ENCODE measurements at regions not wholly inside any gene's neighbourhood (a gene's known extent, or its start where the extent isn't known, plus 50 kb on each side); places are given as distances from the start of the nearest gene placed in this dataset.

DNA sequence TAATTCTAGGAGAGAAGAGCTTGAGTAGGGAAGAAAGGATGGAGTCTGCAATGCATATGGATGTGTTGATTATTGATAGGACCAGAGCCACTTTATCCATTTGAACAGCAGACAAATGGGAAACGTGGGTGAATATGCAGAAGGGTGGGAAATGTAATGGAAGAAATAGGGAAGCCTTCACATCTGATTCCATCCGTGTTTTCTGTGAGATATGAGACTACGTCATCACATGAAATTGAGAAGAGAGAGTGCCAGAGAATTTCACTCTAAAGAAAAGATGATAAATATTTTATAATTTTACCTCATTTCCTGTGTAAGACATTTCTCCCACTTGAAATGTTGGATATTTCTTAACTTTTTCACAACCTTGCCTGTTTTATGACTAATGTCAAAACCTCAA, 788.4 kb upstream of the FAM98A start:
- DNase-seq (ENCODE audit: low spot score), result no peak
- no peaks in the 10 kb centered on the region for H3K36me3 Mint-ChIP-seq
- peaks cover 7% of the 10 kb centered on the region for H3K9me3 Mint-ChIP-seq
- peaks cover 5% of the 10 kb centered on the region for H3K4me1 Mint-ChIP-seq
- POLR2A ChIA-PET, result no interaction called here
- no peak for ATAC-seq
- H3K4me3 Mint-ChIP-seq, result no peak overlapping the region
- CTCF ChIA-PET, result no interaction called here
- no peak overlapping the region for H3K27ac Mint-ChIP-seq
- no peaks in the 10 kb centered on the region for H3K27me3 Mint-ChIP-seq (ENCODE audit: low read depth)
- TF ChIP-seq, protein P1, sequence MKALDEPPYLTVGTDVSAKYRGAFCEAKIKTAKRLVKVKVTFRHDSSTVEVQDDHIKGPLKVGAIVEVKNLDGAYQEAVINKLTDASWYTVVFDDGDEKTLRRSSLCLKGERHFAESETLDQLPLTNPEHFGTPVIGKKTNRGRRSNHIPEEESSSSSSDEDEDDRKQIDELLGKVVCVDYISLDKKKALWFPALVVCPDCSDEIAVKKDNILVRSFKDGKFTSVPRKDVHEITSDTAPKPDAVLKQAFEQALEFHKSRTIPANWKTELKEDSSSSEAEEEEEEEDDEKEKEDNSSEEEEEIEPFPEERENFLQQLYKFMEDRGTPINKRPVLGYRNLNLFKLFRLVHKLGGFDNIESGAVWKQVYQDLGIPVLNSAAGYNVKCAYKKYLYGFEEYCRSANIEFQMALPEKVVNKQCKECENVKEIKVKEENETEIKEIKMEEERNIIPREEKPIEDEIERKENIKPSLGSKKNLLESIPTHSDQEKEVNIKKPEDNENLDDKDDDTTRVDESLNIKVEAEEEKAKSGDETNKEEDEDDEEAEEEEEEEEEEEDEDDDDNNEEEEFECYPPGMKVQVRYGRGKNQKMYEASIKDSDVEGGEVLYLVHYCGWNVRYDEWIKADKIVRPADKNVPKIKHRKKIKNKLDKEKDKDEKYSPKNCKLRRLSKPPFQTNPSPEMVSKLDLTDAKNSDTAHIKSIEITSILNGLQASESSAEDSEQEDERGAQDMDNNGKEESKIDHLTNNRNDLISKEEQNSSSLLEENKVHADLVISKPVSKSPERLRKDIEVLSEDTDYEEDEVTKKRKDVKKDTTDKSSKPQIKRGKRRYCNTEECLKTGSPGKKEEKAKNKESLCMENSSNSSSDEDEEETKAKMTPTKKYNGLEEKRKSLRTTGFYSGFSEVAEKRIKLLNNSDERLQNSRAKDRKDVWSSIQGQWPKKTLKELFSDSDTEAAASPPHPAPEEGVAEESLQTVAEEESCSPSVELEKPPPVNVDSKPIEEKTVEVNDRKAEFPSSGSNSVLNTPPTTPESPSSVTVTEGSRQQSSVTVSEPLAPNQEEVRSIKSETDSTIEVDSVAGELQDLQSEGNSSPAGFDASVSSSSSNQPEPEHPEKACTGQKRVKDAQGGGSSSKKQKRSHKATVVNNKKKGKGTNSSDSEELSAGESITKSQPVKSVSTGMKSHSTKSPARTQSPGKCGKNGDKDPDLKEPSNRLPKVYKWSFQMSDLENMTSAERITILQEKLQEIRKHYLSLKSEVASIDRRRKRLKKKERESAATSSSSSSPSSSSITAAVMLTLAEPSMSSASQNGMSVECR (CRISPR knock-in tag; IDR thresholded peaks at IDR 0.05; ENCODE audit: borderline replicate concordance), result no peak
- TF ChIP-seq, protein P2, sequence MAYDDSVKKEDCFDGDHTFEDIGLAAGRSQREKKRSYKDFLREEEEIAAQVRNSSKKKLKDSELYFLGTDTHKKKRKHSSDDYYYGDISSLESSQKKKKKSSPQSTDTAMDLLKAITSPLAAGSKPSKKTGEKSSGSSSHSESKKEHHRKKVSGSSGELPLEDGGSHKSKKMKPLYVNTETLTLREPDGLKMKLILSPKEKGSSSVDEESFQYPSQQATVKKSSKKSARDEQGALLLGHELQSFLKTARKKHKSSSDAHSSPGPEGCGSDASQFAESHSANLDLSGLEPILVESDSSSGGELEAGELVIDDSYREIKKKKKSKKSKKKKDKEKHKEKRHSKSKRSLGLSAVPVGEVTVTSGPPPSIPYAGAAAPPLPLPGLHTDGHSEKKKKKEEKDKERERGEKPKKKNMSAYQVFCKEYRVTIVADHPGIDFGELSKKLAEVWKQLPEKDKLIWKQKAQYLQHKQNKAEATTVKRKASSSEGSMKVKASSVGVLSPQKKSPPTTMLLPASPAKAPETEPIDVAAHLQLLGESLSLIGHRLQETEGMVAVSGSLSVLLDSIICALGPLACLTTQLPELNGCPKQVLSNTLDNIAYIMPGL (CRISPR knock-in tag; IDR thresholded peaks at IDR 0.05), result no peak
- TF ChIP-seq GTF2I (CRISPR knock-in tag; conservative IDR thresholded peaks at IDR 0.05) (no peak), TP53 (CRISPR knock-in tag; IDR thresholded peaks at IDR 0.05) (no peak), ZNF263 (CRISPR knock-in tag; IDR thresholded peaks at IDR 0.05; ENCODE audit: low read depth) (no peak), IRF2 (CRISPR knock-in tag; IDR thresholded peaks at IDR 0.05; ENCODE audit: borderline replicate concordance, low read depth) (no peak), EMX1 (CRISPR knock-in tag; IDR thresholded peaks at IDR 0.05) (no peak), GABPB1 (CRISPR knock-in tag; IDR thresholded peaks at IDR 0.05) (no peak), GRHL2 (CRISPR knock-in tag; IDR thresholded peaks at IDR 0.05; ENCODE audit: insufficient replicate concordance, severe bottlenecking) (no peak)
- TF ChIP-seq, protein P3, sequence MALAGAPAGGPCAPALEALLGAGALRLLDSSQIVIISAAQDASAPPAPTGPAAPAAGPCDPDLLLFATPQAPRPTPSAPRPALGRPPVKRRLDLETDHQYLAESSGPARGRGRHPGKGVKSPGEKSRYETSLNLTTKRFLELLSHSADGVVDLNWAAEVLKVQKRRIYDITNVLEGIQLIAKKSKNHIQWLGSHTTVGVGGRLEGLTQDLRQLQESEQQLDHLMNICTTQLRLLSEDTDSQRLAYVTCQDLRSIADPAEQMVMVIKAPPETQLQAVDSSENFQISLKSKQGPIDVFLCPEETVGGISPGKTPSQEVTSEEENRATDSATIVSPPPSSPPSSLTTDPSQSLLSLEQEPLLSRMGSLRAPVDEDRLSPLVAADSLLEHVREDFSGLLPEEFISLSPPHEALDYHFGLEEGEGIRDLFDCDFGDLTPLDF (CRISPR knock-in tag; IDR thresholded peaks at IDR 0.05), result no peak
- TF ChIP-seq, protein P4, sequence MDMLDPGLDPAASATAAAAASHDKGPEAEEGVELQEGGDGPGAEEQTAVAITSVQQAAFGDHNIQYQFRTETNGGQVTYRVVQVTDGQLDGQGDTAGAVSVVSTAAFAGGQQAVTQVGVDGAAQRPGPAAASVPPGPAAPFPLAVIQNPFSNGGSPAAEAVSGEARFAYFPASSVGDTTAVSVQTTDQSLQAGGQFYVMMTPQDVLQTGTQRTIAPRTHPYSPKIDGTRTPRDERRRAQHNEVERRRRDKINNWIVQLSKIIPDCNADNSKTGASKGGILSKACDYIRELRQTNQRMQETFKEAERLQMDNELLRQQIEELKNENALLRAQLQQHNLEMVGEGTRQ (CRISPR knock-in tag; IDR thresholded peaks at IDR 0.05), result no peak
- TF ChIP-seq, protein P5, sequence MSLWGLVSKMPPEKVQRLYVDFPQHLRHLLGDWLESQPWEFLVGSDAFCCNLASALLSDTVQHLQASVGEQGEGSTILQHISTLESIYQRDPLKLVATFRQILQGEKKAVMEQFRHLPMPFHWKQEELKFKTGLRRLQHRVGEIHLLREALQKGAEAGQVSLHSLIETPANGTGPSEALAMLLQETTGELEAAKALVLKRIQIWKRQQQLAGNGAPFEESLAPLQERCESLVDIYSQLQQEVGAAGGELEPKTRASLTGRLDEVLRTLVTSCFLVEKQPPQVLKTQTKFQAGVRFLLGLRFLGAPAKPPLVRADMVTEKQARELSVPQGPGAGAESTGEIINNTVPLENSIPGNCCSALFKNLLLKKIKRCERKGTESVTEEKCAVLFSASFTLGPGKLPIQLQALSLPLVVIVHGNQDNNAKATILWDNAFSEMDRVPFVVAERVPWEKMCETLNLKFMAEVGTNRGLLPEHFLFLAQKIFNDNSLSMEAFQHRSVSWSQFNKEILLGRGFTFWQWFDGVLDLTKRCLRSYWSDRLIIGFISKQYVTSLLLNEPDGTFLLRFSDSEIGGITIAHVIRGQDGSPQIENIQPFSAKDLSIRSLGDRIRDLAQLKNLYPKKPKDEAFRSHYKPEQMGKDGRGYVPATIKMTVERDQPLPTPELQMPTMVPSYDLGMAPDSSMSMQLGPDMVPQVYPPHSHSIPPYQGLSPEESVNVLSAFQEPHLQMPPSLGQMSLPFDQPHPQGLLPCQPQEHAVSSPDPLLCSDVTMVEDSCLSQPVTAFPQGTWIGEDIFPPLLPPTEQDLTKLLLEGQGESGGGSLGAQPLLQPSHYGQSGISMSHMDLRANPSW (CRISPR knock-in tag; conservative IDR thresholded peaks at IDR 0.05; ENCODE audit: low read depth), result no peak
- TF ChIP-seq, protein P6, sequence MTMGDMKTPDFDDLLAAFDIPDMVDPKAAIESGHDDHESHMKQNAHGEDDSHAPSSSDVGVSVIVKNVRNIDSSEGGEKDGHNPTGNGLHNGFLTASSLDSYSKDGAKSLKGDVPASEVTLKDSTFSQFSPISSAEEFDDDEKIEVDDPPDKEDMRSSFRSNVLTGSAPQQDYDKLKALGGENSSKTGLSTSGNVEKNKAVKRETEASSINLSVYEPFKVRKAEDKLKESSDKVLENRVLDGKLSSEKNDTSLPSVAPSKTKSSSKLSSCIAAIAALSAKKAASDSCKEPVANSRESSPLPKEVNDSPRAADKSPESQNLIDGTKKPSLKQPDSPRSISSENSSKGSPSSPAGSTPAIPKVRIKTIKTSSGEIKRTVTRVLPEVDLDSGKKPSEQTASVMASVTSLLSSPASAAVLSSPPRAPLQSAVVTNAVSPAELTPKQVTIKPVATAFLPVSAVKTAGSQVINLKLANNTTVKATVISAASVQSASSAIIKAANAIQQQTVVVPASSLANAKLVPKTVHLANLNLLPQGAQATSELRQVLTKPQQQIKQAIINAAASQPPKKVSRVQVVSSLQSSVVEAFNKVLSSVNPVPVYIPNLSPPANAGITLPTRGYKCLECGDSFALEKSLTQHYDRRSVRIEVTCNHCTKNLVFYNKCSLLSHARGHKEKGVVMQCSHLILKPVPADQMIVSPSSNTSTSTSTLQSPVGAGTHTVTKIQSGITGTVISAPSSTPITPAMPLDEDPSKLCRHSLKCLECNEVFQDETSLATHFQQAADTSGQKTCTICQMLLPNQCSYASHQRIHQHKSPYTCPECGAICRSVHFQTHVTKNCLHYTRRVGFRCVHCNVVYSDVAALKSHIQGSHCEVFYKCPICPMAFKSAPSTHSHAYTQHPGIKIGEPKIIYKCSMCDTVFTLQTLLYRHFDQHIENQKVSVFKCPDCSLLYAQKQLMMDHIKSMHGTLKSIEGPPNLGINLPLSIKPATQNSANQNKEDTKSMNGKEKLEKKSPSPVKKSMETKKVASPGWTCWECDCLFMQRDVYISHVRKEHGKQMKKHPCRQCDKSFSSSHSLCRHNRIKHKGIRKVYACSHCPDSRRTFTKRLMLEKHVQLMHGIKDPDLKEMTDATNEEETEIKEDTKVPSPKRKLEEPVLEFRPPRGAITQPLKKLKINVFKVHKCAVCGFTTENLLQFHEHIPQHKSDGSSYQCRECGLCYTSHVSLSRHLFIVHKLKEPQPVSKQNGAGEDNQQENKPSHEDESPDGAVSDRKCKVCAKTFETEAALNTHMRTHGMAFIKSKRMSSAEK (CRISPR knock-in tag; IDR thresholded peaks at IDR 0.05; ENCODE audit: borderline replicate concordance), result no peak
- TF ChIP-seq, protein P7, sequence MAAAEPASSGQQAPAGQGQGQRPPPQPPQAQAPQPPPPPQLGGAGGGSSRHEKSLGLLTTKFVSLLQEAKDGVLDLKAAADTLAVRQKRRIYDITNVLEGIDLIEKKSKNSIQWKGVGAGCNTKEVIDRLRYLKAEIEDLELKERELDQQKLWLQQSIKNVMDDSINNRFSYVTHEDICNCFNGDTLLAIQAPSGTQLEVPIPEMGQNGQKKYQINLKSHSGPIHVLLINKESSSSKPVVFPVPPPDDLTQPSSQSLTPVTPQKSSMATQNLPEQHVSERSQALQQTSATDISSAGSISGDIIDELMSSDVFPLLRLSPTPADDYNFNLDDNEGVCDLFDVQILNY (CRISPR knock-in tag; IDR thresholded peaks at IDR 0.05), result no peak
- TF ChIP-seq, protein P8, sequence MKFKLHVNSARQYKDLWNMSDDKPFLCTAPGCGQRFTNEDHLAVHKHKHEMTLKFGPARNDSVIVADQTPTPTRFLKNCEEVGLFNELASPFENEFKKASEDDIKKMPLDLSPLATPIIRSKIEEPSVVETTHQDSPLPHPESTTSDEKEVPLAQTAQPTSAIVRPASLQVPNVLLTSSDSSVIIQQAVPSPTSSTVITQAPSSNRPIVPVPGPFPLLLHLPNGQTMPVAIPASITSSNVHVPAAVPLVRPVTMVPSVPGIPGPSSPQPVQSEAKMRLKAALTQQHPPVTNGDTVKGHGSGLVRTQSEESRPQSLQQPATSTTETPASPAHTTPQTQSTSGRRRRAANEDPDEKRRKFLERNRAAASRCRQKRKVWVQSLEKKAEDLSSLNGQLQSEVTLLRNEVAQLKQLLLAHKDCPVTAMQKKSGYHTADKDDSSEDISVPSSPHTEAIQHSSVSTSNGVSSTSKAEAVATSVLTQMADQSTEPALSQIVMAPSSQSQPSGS (CRISPR knock-in tag; IDR thresholded peaks at IDR 0.05; ENCODE audit: borderline replicate concordance, low read depth), result no peak
- TF ChIP-seq, protein P9, sequence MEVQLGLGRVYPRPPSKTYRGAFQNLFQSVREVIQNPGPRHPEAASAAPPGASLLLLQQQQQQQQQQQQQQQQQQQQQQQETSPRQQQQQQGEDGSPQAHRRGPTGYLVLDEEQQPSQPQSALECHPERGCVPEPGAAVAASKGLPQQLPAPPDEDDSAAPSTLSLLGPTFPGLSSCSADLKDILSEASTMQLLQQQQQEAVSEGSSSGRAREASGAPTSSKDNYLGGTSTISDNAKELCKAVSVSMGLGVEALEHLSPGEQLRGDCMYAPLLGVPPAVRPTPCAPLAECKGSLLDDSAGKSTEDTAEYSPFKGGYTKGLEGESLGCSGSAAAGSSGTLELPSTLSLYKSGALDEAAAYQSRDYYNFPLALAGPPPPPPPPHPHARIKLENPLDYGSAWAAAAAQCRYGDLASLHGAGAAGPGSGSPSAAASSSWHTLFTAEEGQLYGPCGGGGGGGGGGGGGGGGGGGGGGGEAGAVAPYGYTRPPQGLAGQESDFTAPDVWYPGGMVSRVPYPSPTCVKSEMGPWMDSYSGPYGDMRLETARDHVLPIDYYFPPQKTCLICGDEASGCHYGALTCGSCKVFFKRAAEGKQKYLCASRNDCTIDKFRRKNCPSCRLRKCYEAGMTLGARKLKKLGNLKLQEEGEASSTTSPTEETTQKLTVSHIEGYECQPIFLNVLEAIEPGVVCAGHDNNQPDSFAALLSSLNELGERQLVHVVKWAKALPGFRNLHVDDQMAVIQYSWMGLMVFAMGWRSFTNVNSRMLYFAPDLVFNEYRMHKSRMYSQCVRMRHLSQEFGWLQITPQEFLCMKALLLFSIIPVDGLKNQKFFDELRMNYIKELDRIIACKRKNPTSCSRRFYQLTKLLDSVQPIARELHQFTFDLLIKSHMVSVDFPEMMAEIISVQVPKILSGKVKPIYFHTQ (CRISPR knock-in tag; IDR thresholded peaks at IDR 0.05), result no peak

Data from WTC11 (cell line).